ENCODE measurements at regions not wholly inside any gene's neighbourhood (a gene's known extent, or its start where the extent isn't known, plus 50 kb on each side); places are given as distances from the start of the nearest gene placed in this dataset.

DNA sequence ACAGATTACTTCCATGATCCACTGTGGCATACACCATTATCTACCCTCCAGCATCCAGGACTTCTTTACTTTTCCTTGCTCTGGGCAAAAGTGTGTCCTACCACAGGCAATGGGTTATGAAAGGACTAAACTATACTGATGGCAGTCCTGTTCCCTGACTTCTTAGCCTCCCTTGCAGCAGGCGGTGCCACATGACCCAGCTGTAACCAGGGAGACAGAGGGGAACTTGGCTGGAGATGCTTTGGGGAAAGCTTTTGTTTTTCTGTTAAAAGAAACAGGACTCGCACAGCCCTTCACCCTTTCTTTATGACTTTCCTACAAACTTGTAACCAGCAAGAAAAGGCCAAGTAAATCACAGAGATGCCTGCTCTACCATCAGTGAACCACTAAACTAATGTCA lies 394.4 kb downstream of the PCNX1 start:
- FAIRE-seq = no peak
- Histone ChIP-seq H4K20me1 (replicated peaks; ENCODE audit: control insufficient read depth, extremely low read depth, insufficient read depth, low read length) (no peaks in the 10 kb centered on the region), H3K4me1 (ENCODE audit: control insufficient read depth, extremely low read depth, insufficient read depth, low read length) (no peaks in the 10 kb centered on the region), H2AFZ (ENCODE audit: low read depth, low read length) (no peak overlapping the region), H3K9me1 (replicated peaks; ENCODE audit: control insufficient read depth, extremely low read depth, insufficient read depth, low read length) (no peaks in the 10 kb centered on the region), H3K79me2 (ENCODE audit: control insufficient read depth, insufficient read depth, low read length) (no peaks in the 10 kb centered on the region), H3K36me3 (ENCODE audit: control insufficient read depth in 2 of 2, extremely low read depth in 1 of 2, insufficient read depth in 2 of 2, low read length in 2 of 2) (no peaks in the 10 kb centered on the region), H3K27me3 (ENCODE audit: control insufficient read depth in 2 of 2, insufficient read depth in 2 of 2, low read length in 2 of 2) (peaks cover 0 to 3% of the 10 kb centered on the region in 2 experiments), H3K4me3 (replicated peaks in 1 of 3; ENCODE audit: insufficient read depth in 1 of 3, low read depth in 1 of 3, low read length in 3 of 3) (no peak overlapping the region), H3K9ac (replicated peaks; ENCODE audit: extremely low read depth, insufficient read depth, low read length) (no peak overlapping the region), H3K9me3 (replicated peaks; ENCODE audit: control insufficient read depth, insufficient read depth, low read length) (no peaks in the 10 kb centered on the region), H3K27ac (ENCODE audit: insufficient read depth, low read depth, low read length) (no peak overlapping the region), H3K4me2 (ENCODE audit: insufficient read depth, low read length) (no peak overlapping the region)
- DNase-seq (ENCODE audit: low read depth, low spot score) = no peak
- no peak for TF ChIP-seq FOS (IDR thresholded peaks at IDR 0.05; ENCODE audit: borderline replicate concordance, insufficient read depth, low read length)
- TF ChIP-seq, protein P1, sequence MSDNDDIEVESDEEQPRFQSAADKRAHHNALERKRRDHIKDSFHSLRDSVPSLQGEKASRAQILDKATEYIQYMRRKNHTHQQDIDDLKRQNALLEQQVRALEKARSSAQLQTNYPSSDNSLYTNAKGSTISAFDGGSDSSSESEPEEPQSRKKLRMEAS (IDR thresholded peaks at IDR 0.05; ENCODE audit: insufficient read depth, insufficient read length) = no peak
- TF ChIP-seq, protein P2, sequence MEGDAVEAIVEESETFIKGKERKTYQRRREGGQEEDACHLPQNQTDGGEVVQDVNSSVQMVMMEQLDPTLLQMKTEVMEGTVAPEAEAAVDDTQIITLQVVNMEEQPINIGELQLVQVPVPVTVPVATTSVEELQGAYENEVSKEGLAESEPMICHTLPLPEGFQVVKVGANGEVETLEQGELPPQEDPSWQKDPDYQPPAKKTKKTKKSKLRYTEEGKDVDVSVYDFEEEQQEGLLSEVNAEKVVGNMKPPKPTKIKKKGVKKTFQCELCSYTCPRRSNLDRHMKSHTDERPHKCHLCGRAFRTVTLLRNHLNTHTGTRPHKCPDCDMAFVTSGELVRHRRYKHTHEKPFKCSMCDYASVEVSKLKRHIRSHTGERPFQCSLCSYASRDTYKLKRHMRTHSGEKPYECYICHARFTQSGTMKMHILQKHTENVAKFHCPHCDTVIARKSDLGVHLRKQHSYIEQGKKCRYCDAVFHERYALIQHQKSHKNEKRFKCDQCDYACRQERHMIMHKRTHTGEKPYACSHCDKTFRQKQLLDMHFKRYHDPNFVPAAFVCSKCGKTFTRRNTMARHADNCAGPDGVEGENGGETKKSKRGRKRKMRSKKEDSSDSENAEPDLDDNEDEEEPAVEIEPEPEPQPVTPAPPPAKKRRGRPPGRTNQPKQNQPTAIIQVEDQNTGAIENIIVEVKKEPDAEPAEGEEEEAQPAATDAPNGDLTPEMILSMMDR (IDR thresholded peaks at IDR 0.05; ENCODE audit: extremely low read depth in 1 of 2, insufficient read depth in 1 of 2, low read depth in 1 of 2, low read length in 2 of 2) = no peak
- TF ChIP-seq POLR2A (IDR thresholded peaks at IDR 0.05; ENCODE audit: low read depth, low read length) = no peak
- no peak for TF ChIP-seq POLR2AphosphoS5 (IDR thresholded peaks at IDR 0.05; ENCODE audit: insufficient read depth, low read depth, low read length)
- dilution Hi-C loops (cut with MboI; ENCODE audit: extremely low pct_ligation_motif_present, low sequenced_read_pairs) = no loop called here
- ChIA-PET CTCF (interaction anchor here (1.0 kb wide), 1 partner anchor 8 kb away, joined by 3 read pairs; no protein-coding TSS in a partner anchor), POLR2A (no interaction called here)
- no TSS peak for BruUV-seq (replicated peaks)
- intact Hi-C loops (cut with micrococcal nuclease) = no loop called here

DNA sequence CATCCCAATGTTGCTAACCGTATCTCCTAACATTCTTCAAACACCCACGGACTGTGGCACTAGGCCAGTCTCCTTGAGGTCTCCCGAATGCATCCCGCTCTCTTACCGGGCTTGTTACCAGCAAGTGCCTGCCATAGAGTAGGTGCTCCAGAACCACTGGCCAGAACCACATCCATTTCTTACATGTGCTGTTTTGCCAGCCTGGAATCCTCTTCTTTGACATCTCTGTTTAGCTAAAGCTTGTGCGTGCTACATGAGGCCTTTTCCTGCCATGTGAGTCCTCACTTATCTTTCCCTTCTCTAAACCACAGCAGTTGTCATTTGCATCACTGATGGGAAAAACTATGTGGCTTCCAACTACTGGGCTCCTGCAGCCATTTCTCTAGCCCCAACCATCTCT lies 397.4 kb downstream of the PCNX1 start:
- Histone ChIP-seq H3K4me1 (ENCODE audit: control insufficient read depth, extremely low read depth, insufficient read depth, low read length) (no peaks in the 10 kb centered on the region), H4K20me1 (replicated peaks; ENCODE audit: control insufficient read depth, extremely low read depth, insufficient read depth, low read length) (no peaks in the 10 kb centered on the region), H3K27me3 (ENCODE audit: control insufficient read depth in 2 of 2, insufficient read depth in 2 of 2, low read length in 2 of 2) (peaks cover 6 to 14% of the 10 kb centered on the region in 2 experiments), H3K27ac (ENCODE audit: insufficient read depth, low read depth, low read length) (no peak overlapping the region), H3K9ac (replicated peaks; ENCODE audit: extremely low read depth, insufficient read depth, low read length) (no peak overlapping the region), H3K36me3 (ENCODE audit: control insufficient read depth in 2 of 2, extremely low read depth in 1 of 2, insufficient read depth in 2 of 2, low read length in 2 of 2) (no peaks in the 10 kb centered on the region), H3K4me2 (ENCODE audit: insufficient read depth, low read length) (no peak overlapping the region), H3K9me3 (replicated peaks; ENCODE audit: control insufficient read depth, insufficient read depth, low read length) (no peaks in the 10 kb centered on the region), H3K9me1 (replicated peaks; ENCODE audit: control insufficient read depth, extremely low read depth, insufficient read depth, low read length) (no peaks in the 10 kb centered on the region), H2AFZ (ENCODE audit: low read depth, low read length) (no peak overlapping the region), H3K4me3 (replicated peaks in 1 of 3; ENCODE audit: insufficient read depth in 1 of 3, low read depth in 1 of 3, low read length in 3 of 3) (no peak overlapping the region), H3K79me2 (ENCODE audit: control insufficient read depth, insufficient read depth, low read length) (no peaks in the 10 kb centered on the region)
- no peak for TF ChIP-seq JUN (IDR thresholded peaks at IDR 0.05; ENCODE audit: borderline replicate concordance, insufficient read depth, insufficient read length, low read depth)
- no TSS peak for BruUV-seq (replicated peaks)
- DNase-seq (ENCODE audit: low read depth, low spot score) = no peak
- POLR2A ChIA-PET = no interaction called here
- CTCF ChIA-PET = interaction anchor here (1.3 kb wide), 1 partner anchor 162 kb away, joined by 3 read pairs; no protein-coding TSS in a partner anchor
- dilution Hi-C loops (cut with MboI; ENCODE audit: extremely low pct_ligation_motif_present, low sequenced_read_pairs) (no loop called here), intact Hi-C loops (cut with micrococcal nuclease) (no loop called here)
- FAIRE-seq = no peak
